GM21723 (cell line): ENCODE measurements at regions not wholly inside any gene's neighbourhood (a gene's known extent, or its start where the extent isn't known, plus 50 kb on each side); places are given as distances from the start of the nearest gene placed in this dataset.

Source experiments
- ATAC-seq: cut with Tn5 transposase; IDR thresholded peaks from one replicate; pipeline ENCODE4 v1.9.1; 2021; ENCODE audit warnings: mild to moderate bottlenecking, moderate library complexity; ENCODE audit not compliant: unreplicated experiment

DNA sequence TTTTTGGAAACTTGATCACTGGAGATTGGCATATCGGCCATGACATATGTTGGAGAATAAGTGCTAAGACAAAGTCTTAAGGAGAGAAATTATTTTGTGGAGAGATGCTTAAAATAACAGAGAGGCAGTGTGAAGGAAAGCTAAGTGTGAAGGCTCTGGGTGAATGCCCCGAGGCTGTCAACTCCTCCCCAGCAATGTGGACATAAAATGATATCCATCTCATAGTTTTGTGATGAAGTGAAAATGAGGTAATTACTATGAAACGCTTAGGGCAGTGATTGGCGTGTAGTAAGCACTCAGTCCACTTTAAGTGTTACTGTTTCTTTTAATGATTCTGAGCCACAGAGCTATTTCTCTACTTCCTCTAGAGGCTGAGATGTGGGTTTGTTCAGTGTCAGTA, 195.8 kb upstream of the KLF12 start:
- ATAC-seq, result no peak

DNA sequence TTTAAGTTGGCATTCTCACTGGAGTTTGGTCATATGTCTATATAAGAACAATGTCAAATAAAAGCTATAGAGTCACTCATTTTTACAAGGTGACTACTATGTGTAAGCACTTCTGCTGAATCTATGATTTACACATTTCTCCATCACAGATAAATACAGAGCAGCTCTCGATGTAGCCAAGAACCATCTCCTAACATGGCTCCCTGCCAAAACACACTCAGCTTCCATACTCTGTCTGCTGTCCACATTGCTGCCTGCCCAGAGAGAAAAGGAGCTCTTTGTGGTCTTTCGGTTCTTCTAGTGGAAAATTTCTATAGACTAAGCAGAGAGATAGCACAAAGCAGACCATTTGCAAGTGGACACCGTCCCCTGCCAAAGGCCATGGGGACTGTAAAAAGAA, 190.9 kb upstream of the KLF12 start:
- ATAC-seq, result no peak

DNA sequence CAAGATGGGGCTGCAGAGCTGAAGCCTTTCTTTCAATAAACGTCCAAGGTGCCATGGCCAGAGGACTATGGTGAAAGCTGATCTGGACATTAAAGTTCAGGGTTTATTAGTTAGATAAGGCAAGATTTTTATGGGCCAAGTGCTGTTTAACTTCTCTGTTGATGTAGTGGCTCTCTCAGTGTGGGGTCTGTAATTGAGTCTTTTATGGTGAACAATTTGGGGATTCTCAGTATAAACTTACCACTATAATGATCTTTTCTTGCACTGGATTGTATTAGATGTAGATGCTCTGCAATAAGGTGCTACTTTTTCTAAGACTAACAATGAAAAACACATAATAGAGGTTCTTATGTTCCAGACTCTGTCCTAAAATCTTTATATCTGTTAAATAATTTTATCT, 190.1 kb upstream of the KLF12 start:
- no peak for ATAC-seq

DNA sequence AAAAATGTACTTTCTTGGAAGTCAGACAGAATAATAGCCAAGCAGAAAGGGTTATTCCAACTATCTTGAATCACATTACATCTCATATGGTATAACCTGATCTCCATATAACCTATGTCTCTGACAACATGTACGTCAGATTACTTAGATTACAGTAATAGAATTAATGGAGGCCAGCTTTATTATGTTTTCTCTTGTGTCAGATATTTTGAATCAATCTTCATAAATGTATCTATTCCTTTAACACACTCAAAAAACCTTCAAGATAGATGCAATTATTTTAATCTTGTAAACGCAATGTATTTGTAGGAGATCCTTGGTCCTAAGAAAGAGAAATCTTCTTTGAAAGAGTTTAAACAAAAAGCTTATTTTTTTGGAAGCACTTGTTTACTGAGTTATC, 188.4 kb upstream of the KLF12 start:
- ATAC-seq, result no peak

DNA sequence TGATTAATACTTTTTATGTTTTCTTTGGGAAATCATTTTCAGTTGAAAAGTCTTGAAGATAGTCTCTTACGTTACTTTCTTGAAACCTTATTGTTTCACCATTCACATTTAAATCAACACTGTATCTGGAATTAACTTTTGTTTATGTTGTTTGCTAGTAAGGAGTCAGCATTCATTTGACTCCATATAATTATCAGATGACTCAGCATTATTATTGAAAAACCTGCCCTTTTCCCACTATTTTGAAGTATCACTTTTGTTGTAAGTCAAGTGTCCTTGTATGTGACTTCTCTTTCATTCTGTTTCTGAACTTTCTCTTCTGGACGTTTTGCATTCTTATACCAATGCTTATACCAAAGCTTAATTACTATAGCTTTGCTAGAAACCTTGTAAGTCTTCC, 186.1 kb upstream of the KLF12 start:
- ATAC-seq, result no peak

DNA sequence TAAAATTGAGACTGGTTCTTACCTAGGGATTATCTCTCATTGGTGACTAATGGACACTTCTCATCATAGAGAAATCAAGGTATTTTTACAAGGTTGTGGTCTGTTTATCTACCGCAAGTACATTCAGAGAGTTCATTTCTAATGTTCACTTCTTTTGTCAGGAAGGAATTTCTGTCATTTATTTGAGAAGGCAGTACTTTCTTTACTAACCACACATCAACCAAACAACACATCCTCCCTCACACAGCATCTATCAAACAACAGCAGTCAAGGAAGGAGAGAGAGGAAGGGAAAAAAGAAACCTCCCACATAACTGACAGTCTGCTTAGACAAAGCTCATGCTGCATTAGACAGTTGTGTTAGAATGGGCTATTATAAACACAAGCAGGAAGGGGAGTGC, 182.3 kb upstream of the KLF12 start:
- no peak for ATAC-seq

DNA sequence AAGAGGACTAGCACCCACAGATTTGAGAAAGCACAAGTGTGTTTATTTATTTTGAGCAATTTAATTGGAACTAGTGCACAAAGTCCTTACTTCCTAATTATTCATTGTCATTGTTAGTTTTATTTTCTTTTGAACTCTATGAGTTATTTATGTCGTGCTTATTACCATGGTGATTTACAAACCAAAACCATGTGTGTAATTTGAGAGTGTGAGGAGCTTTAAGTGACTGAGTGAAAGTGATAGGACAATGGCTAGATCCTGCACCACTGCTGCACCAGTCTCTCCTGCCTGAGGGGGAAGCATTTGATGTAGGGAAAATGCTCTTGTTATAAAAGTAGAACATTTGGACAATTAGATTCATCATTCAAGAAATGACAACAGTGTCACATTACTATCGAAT, 172.3 kb upstream of the KLF12 start:
- no peak for ATAC-seq

DNA sequence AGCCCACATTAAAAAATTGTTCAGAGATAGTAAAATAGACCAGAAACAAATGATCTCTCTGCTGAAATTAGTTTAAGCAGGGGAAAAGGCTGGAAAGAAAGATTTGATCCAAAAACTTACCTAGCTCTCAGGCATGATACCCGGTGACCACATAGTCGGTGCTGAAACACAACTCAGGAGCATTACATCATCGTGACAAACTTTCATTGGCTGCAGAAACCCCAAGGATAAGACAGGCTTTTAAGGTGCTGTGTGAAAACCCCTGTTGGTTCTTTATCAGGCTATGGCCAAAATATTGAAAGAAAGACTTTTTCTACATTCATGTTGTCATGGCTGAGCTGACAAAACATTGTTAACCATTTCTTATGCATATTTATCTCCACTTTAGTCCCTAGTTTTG, 171.7 kb upstream of the KLF12 start:
- ATAC-seq, result no peak

DNA sequence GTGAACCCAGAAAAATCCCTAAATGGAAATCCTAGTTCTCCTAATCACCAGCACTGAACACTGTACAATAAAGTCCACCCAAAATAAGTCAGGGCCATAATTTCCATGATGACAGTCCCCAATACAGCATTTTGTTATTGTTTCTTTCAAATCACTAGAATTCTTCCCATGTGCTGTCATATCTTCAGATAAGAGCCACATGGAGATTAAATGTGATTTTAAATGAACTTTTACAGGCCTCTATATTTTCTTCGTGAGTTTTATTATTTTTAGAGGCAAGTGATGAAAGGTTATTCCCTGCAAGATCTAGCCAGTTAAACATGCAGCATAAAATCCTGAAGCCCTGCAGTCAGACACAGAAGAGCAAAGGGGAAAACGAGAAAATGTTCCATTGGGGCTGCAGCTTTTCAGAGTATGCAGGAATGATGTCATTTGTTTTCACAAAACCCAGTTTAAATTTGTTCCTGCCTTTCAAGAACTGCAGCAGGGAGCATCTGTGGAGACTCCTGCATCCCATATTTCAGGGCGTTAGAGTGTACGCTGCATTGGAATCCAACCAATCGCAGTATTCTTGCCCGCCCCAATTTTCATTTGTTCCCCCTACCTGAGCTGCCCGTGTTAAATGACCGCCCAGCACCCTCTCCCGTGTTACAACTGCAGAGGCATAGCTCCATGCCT, 167.2 kb upstream of the KLF12 start:
- no peak for ATAC-seq

DNA sequence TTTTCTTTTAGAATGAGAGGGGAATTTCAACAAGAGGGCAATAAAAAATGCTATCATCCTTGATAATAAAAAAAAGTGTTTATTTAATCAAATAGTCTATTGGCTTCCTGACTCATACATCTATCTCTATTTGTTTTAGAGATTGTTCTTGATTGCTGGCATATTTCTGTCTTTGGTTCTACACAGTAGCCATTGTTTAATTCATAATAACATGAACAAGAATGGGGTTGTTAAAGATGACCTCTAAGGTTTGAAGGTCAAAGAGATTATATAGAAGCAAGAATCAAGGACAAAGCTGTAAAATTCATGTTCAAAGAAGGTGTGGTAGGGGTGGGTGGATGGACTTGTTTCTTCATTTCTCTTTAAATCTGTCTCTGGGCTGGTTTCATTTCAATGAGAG, 166.0 kb upstream of the KLF12 start:
- ATAC-seq, result no peak

DNA sequence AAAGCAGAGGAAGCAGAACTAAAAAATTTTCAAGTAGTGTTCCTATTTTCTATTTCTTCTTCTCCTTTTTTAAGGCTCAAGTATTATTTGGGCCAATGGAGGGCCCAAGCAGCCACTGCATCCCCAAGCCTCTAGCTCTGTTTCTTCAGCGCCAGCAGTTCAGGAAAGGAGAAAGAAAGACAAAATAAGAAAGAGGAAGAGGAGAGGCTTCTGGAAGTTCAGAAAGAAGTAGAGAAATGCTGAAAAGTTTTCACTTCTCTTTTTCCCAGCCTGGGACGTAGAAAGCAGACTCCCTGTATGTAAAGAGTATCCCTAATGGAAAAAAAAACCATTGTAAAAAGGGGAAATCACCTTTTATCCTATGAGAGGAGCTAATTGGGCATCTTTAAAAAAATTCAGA, 165.5 kb upstream of the KLF12 start:
- no peak for ATAC-seq

DNA sequence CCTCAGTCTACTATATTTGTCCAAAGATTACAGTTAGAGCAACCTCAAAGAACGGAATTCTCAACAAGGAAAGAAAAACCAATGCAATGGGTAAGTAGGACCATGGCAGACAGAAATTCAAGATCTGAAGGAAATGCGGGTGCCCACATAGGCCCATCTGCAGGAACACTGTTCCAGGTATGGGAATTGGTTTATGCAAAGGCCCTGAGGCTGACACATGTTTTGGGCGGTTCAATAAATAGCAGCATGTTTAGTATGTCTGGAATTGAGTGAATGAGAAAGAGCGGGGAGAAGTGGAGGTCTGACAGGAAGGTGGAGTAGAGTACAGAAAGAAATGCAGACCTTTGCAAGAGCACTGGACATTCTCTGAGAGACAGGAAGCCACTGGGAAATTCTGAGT, 164.7 kb upstream of the KLF12 start:
- ATAC-seq, result no peak

DNA sequence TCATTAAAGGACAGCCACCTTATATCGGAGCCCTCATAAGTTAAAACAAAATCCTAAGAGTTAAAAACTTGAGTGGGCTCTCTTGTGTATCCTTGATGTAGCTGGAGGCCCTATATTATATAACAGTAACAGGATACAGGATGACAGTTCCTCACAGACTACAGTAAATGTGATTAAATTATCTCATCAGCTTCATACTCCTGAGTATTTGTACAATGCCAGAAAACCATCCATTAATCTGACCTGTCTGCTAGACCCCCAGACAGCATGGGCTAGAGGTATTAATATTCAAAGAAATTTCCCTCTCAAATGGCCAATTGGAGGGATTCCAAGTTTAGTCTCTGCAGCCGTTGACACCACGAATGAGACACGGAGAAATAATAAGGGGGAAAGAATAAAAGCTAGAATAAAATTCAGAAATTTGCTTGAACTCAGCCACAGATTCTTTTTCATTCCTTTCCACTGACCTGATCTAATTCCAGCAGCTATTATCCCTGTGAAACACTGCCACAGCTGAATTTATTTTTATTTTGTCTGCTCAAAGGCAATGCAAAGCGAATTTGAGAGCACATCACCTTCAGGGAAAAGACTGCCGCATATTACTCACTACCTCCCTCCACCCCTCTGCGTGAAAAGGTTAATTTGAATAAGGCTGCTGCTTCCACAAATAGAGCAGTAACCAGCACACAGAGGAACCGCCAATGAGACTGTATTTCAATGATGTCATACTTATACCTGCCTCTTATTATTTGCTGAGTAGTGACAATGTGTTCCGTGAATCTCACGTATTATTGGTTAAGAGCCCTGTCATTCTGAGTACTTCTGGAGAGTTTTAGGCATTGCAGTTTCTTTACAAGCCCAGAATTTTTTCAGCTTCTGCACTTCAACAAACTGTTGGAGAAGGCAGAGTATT, 155.9 kb upstream of the KLF12 start:
- peak; percentile 76 for ATAC-seq

DNA sequence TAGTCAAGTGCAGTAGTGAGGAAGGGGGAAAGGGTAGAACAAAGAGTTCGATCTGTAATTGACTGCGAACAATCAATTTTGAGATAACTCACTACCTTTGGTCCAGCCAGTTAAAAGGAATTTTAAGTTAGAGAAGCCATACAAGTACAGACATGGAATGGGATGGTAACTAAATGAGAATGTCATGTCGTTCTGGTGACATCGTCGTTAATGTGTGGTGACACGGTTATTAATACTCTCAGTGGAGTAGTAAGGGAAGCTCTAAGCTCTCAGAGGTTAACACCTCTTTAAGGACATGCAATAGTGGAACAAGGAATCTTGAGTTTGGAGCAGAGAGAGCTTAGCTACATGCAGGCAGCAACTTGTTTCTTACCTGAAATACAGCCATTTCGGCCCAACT, 154.9 kb upstream of the KLF12 start:
- no peak for ATAC-seq

DNA sequence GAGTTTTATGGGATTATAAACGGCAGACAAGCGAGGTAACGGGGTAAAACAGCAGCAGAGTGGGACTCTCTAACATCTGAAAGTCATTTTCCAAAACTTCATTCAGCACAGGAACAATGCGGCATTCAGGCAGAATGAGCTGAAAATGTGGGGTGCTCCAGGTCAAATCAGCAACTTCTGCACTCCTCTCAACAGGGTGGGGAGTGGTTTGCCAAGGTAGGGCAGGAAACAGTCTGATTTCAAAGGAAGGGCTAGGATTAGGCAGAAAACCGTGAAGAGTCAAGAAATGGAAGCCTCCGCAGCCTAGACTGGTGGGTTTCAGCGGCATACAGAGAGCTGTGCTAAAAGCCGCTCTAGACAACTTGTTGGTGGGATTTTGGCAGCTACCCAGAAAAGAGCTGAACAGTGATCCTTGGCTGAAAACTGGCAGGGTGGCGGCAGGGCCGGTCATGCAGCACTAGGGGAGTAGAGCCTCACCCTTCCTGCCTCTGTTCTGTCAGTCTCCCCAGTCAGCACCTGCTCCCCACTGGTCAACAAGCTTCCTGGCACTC, 154.2 kb upstream of the KLF12 start:
- ATAC-seq, result no peak

DNA sequence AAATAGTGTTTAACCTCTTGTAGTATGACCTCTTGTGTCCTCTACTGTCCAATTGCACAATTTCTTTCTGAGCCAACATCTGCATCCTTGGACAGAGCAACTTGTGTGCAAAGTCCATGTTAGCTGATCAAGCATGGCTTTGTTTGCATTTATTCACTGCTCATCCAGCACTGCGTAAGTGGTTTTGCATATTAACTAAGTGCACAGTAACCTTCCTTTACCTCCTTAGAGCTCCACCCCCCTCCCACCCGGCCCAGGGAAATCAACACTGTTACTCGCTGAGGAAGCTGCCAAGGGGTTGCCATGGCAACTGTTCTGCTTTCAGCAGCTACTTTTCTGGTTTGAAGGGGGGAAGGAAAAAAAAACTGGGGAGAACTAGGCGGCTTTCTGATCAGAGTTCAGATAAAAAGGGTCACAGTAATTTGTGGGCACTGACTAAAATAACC, 153.5 kb upstream of the KLF12 start:
- ATAC-seq, result peak; percentile 37

DNA sequence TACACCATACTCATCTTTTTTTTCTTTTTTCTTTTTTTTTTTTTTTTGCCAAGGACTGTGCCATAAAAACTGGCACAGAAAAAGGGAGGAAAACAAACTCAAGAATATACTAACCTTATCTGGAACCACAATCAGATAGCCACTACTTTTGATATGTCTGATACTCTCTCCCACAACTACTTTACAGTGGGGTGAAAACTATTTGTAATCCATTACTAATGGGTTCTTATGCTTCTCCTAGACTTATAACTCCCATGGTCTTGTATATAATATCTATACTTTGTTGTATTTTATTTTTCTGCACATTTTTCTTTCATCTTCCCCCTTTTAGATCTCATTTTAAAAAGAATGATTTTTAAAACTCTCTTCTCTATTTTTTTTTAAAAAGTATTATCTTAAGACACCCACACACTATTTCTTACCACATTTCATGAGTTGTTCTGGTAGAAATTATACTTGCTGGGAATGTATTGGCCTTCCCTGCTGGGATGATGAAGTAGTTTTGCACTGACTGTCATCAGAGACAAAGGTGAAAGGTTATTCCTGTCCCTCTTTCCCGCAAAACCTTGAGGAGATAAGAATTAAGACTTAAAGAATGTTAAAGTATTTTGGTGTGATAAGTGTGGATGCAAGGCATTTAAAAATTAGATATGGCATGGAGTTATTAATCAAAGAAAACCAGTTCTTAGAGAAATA, 146.7 kb upstream of the KLF12 start:
- ATAC-seq, result no peak

DNA sequence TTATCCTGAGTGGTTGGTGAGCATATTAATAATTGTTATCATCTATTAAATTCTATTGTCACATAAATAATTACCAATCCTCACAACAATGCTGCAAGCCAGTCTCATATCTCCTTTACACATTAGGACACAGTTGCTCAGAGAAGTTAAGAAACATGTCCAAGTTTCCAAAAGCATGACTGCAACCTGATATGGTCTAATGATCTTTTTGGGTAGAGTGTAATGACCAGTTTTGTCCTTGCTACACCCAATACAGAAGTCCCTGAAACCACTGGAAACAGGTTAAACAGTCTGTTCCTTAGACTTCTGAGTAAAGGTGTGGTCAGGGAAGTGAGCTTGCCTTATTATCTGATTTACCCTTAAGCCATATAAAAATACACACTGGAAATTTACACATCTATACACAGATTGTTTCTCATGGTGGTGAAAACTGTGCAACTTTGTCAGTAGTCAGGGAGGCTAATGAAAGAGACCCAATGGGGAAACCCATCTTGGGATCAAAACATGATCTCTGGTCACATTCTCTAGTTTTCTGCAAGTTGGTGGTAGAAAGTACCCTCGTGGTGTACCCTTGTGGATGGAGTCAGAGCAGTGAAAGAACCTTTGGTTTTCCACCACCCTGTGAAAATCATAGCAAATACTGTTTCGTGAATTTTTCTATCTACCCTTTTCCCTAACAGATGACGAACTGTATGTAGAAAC, 146.0 kb upstream of the KLF12 start:
- ATAC-seq, result no peak

DNA sequence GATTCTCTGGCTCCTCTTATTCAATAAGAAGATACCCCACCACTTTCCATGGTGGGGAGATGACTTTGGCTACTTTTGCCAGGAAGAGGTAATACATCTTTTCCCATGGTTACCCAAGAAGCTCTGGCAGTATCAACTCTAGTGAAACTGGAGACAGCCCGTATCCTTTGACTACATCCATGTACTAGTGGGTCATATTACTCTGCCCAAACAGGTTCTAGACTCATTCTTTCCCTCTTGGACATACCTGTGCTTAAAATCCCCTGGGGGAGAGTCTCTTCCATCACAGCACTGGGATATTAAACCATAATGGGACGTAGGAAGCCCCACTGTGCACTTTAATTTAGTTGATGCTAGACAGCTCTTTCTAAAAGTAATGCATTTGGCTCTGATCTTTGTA, 144.7 kb upstream of the KLF12 start:
- no peak for ATAC-seq

DNA sequence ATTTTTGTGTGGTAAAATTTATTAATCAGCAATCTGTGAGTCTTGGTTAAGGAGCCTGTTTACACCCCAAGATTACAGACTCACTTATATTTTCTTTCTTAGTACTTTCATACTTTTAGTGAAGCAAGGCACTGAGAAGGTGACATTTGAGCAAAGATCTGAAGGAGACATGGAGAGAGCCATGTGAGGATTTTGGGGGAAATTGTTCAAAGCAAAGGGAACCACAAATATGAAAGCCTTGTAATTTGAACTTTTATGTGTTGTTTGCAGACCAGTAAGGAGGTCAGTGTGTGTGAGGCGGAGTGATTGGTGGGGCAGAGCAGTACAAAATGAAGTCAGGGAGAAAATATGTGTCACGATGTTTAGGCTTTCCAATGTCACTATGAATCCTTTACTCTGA, 140.7 kb upstream of the KLF12 start:
- no peak for ATAC-seq

DNA sequence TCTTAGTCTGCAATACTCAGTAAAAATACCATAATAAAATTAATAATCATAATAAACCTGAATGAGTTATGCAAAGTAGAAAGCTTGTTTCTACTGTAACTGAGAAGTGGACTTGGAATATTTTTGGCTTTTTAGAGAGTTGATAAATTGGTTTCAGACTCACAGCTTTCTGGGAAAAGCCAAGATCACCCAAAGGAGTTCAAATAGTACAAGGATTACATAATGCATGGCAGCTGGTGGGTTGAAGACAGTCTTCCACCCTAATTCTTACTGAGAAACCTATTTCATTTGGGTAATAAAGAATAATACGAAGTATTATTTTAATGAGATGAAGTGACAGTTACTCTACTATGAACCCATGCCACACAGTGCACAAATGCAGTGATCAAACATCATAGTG, 139.4 kb upstream of the KLF12 start:
- no peak for ATAC-seq
